Testis (tissue), 2 donors: ENCODE measurements at regions not wholly inside any gene's neighbourhood (a gene's known extent, or its start where the extent isn't known, plus 50 kb on each side); places are given as distances from the start of the nearest gene placed in this dataset.

Source experiments
- CTCF ChIP-seq, 3 experiments: fragments of 450-650 bp in 2 of 3; fragments of 200-600 bp in 1 of 3; sonication (generic) in 1 of 3; IDR thresholded peaks; one replicate each; pipeline ENCODE4 v1.5.1; 2016 to 2019; ENCODE audit warnings: antibody characterized with exemption in 3 of 3, mild to moderate bottlenecking in 2 of 3, moderate library complexity in 1 of 3
- POLR2A ChIP-seq: fragments of 450-650 bp; IDR thresholded peaks from one replicate; pipeline ENCODE4 v1.6.1; 2017; ENCODE audit warnings: antibody characterized with exemption, mild to moderate bottlenecking, moderate library complexity

DNA sequence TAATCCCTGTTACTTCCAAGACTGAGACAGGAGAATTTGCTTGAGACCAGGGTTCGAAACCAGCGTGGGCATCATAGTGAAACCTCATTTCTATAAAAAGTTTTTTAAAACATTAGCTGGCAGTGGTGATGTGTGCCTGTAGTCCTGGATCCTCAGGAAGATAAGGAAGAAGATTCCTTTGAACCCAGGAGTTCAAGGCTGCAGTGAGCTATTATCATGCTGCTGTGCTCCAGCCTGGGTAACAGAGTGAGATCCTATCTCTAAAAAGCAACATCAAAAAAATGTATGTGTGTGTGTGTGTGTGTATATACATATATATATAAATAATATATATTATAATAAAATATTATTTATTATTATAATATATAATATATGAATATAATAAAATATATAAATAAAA lies 1417.6 kb upstream of the CDH2 start:
- TF ChIP-seq POLR2A: no peak
- no peak for TF ChIP-seq CTCF (IDR thresholded peaks at IDR 0.05)
